22Rv1 (cell line): ENCODE measurements at regions not wholly inside any gene's neighbourhood (a gene's known extent, or its start where the extent isn't known, plus 50 kb on each side); places are given as distances from the start of the nearest gene placed in this dataset.

Experiments
- CTCF ChIP-seq: fragments of 450-650 bp; IDR thresholded peaks from 2 replicates; pipeline ENCODE4 v1.5.1; 2017; ENCODE audit warnings: mild to moderate bottlenecking
- ZFX ChIP-seq: fragments of 450-650 bp; IDR thresholded peaks from 2 replicates; pipeline ENCODE4 v1.6.1; 2017; ENCODE audit warnings: antibody characterized with exemption, borderline replicate concordance

GRCh38 chrX:39361736-39362135 is 560.5 kb downstream of the MID1IP1 start:
- no peak for TF ChIP-seq CTCF
- TF ChIP-seq ZFX, result no peak
